Cardiac fibroblast (primary cell): ENCODE measurements at regions not wholly inside any gene's neighbourhood (a gene's known extent, or its start where the extent isn't known, plus 50 kb on each side); places are given as distances from the start of the nearest gene placed in this dataset.

Experiments
- DNase-seq, 2 donors: peaks; one replicate each; pipeline versions ENCODE4 v3.0.0 to v3.0.0-alpha.2; 2010; ENCODE audit warnings: low read depth in 2 of 2
- H3K4me3 ChIP-seq, 2 donors: replicated peaks in 1 of 2; 1 replicate in 1 of 2; 2 replicates in 1 of 2; pipeline ENCODE4 v1.5.1; 2011; ENCODE audit warnings: low read depth in 2 of 2, low read length in 2 of 2, mild to moderate bottlenecking in 2 of 2, moderate library complexity in 1 of 2
- CTCF ChIP-seq: IDR thresholded peaks from one replicate; pipeline ENCODE4 v1.5.1; 2011; ENCODE audit warnings: low read depth, mild to moderate bottlenecking, low read length, inconsistent platforms

GRCh38 chr1:47637111-47637685 is 199.4 kb downstream of the FOXD2 start:
- DNase-seq, result peak; percentile 11 to 53
- TF ChIP-seq CTCF, result no peak
- H3K4me3 ChIP-seq, result no peak overlapping the region

- no peak for DNase-seq
- no peak overlapping the region for H3K4me3 ChIP-seq
- no peak for TF ChIP-seq CTCF
Measured at GRCh38 chr1:47638240-47638639, 200.4 kb downstream of the FOXD2 start.

- no peak for DNase-seq
- no peak overlapping the region for H3K4me3 ChIP-seq
- no peak for TF ChIP-seq CTCF
Measured at GRCh38 chr1:47638713-47639112, 200.9 kb downstream of the FOXD2 start.

- no peak for TF ChIP-seq CTCF
- no peak overlapping the region for H3K4me3 ChIP-seq
- no peak for DNase-seq
Measured at GRCh38 chr1:47643306-47644211, 205.7 kb downstream of the FOXD2 start.

- no peak for TF ChIP-seq CTCF
- peak; percentile 5 to 9 for DNase-seq
Measured at GRCh38 chr1:47644212-47644573, 206.3 kb downstream of the FOXD2 start.

GRCh38 chr1:47645151-47645550 is 207.3 kb downstream of the FOXD2 start:
- no peak overlapping the region for H3K4me3 ChIP-seq
- TF ChIP-seq CTCF, result no peak
- no peak for DNase-seq

More at GRCh38 chr1:47644212-47644573, 206.3 kb downstream of the FOXD2 start:
- no peak overlapping the region for H3K4me3 ChIP-seq
